ENCODE measurements at regions not wholly inside any gene's neighbourhood (a gene's known extent, or its start where the extent isn't known, plus 50 kb on each side); places are given as distances from the start of the nearest gene placed in this dataset.

GRCh38 chrX:1883772-1884171, 268.9 kb downstream of the ASMT start:
- TF ChIP-seq CTCF (IDR thresholded peaks at IDR 0.05) (no peak), POLR2A (IDR thresholded peaks at IDR 0.05) (no peak)
